EL (cell line): ENCODE measurements at regions not wholly inside any gene's neighbourhood (a gene's known extent, or its start where the extent isn't known, plus 50 kb on each side); places are given as distances from the start of the nearest gene placed in this dataset.

Experiments used
- DNase-seq: peaks from one replicate; pipeline ENCODE4 v3.0.0-alpha.2; 2016

DNA sequence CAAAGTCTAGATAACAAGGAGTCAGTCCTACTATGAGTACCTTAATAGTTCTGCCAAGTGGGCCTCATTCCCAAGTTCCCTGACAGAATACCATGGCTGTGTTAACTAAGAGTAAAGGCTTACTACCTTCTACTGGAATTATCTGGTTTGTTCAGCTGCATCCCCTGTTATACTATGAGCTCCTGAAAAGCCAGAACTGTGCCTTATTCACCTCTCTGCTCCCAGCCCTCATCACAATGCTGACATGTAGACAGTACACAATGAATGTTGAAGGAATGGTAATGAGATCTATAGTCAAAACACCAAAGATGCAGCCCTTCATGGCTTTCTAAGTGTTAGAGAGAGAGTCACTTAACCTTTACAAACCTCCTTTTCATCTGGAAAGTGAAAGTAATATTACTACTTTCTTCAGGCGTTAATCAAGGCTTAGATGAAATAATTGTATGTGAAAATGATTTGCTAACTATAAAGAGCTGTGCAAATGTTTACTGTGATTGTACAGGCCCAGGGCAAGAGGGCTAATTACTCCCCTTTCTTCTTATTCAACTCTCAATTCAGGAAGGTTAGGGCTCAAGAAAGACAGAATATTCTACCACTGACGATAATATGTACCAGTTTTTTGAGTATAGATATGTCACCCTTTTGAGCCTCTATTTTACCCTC, 70.3 kb upstream of the MROH9 start:
- DNase-seq = no peak

DNA sequence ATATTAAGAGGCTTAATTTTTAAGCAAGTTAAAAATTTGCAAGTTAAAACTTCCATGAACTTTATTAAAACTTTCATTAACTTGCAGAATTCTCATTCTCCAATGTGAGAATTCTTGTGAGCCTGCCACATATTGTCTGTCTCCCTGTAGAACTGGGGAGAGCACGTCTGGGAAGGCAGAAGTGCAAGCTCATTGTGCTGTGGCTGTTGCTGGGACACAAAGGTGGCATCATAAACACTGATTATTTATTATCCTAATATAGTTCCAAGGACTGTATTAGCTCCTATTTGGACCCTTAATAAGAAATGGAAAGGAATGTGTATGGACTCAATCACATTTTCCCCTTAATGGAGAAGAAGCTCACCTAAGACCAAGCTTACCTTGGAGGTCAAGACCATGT, 68.7 kb upstream of the MROH9 start:
- DNase-seq = no peak

DNA sequence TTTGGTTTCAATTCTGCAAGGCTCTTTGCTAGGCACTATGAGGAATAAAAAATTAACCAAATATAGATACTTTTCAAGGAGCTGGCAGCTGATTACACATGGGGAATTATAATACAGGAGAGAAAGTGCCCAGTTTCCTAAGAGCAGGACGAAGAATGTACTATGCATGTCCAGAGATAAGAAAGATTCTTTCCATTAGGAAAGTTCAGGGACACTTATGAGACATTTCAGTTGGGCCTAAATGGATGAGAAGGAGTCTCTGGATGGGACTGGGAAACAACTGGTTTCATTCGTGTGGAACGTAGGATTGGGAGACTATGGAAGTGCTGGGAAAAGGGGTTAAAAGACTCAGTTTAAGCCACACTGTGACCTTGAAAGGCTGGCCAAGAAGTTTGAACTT, 63.5 kb upstream of the MROH9 start:
- no peak for DNase-seq

DNA sequence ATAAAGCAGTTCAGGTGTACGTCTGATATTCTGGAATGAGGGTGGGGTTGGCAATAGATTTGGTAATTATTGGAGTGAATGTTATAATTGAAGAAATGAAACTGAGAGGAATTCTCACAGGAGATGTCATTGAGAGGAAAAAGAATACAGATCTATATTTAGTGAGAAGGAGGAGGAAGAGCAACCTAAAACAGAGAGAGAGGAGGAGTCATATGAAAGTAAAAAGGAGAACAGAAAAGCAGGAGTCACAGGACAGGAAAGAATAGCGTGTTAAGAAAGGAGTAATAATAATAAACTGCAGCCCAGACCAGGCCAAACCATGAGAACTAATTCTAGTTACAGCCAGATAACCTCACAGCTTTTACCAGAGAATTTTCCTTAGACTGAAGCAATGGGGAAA, 62.7 kb upstream of the MROH9 start:
- DNase-seq = no peak

DNA sequence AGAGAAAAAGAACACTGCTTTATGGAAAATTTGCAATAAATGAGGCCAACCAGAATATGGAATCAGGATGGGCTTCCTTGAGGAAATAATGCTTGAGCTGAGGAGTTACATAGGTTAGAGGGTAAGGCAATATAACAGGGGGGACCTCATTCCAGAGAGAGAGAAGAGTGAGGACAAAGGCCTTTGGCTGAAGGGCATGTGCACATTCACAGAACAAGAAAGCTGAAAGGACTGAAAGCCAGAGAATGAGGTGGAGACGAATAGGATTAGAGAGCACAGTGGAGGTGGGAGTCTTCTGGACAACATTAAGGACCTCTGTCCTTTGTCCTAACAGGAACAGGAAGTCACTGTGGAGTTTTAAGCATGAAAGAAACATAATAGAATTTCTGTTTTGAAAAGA, 60.7 kb upstream of the MROH9 start:
- DNase-seq = no peak

DNA sequence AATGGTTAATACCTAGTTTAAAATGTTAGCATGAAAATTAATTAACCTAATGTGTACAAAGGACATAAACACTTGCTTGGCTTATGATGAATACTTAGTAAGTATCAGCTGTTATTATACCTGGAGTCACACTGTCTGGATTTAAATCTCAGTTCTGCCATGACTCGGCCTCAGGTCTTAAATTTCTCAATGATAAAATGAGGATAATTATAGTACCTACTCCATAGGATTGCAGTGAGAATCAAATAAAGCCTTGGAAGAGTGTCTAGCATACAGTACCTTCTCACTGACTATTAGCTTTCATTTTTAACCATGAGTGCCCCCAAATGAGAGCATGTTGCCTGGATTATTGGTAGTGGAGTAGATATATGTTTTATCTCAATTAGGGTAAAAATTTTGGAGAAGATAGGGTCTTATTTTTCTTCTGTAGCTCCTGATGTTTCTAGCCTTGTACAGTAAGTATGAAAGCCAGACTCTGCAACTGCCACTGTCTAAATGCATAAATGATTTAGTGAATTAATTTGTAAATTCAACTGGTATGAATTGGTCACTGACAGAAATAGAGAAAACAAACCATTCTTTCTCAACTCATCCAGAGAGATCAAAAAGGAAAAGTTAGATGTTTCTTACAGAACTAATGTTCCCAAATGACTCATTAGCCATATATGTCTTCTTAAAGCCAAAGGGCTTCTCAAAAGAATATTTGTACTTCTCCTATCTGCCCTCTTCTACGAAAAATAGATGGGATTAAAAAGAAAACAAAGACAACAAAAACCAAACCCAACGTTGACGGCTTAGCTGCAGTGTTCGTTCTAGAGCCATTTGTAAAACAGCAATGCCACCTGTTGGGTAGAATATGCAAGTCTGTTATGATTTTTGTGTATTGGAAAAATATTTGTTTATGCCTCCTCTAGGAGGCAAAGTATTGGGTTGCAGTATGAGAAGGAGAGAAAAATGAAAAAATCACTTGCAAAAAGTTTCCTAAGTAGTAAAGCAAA, 53.8 kb upstream of the MROH9 start:
- peak; percentile 35 for DNase-seq
